NCI-H69 (cell line): ENCODE measurements at regions not wholly inside any gene's neighbourhood (a gene's known extent, or its start where the extent isn't known, plus 50 kb on each side); places are given as distances from the start of the nearest gene placed in this dataset.
"Not testable (repeated sequence)": the region's sequence is repeated elsewhere in the genome, so short reads cannot be mapped to it uniquely, and the experiment has no call there.

Experiments used
- DNase-seq: peaks from one replicate; lab custom pipeline; 2025; lab: John Stamatoyannopoulos, UW

GRCh38 chr14:71396050-71396677, 488.9 kb downstream of the PCNX1 start:
- no peak for DNase-seq

- DNase-seq = no peak
These were observed 490.1 kb downstream of the PCNX1 start for GRCh38 chr14:71397371-71397770.

- DNase-seq = no peak
These were observed 491.2 kb downstream of the PCNX1 start for GRCh38 chr14:71398450-71398849.

- no peak for DNase-seq
These were observed 491.8 kb downstream of the PCNX1 start for GRCh38 chr14:71399057-71399487.

GRCh38 chr14:71400871-71401321, 493.6 kb downstream of the PCNX1 start:
- no peak for DNase-seq

- DNase-seq = not testable (repeated sequence)
These were observed 495.2 kb downstream of the PCNX1 start for GRCh38 chr14:71402415-71402814.

- DNase-seq = peak; percentile 49
These were observed 496.4 kb downstream of the PCNX1 start for GRCh38 chr14:71403656-71404055.

GRCh38 chr14:71405676-71406075, 498.4 kb downstream of the PCNX1 start:
- DNase-seq = no peak

GRCh38 chr14:71408362-71409030, 501.2 kb downstream of the PCNX1 start:
- peak; percentile 11 for DNase-seq

- DNase-seq = no peak
These were observed 503.5 kb downstream of the PCNX1 start for GRCh38 chr14:71410578-71411284.

GRCh38 chr14:71411285-71411595, 504.0 kb downstream of the PCNX1 start:
- no peak for DNase-seq

- DNase-seq = no peak
These were observed 504.5 kb downstream of the PCNX1 start for GRCh38 chr14:71411738-71412137.

- DNase-seq = no peak
These were observed 507.6 kb downstream of the PCNX1 start for GRCh38 chr14:71414631-71415403.

GRCh38 chr14:71415404-71415690, 508.1 kb downstream of the PCNX1 start:
- no peak for DNase-seq

- no peak for DNase-seq
These were observed 509.1 kb downstream of the PCNX1 start for GRCh38 chr14:71416392-71416791.

GRCh38 chr14:71418532-71419245, 511.4 kb downstream of the PCNX1 start:
- peak; percentile 24 for DNase-seq

- no peak for DNase-seq
These were observed 508.7 kb upstream of the RGS6 start for GRCh38 chr14:71423481-71423880.

- DNase-seq = no peak
These were observed 507.3 kb upstream of the RGS6 start for GRCh38 chr14:71424941-71425340.

- DNase-seq = no peak
These were observed 506.2 kb upstream of the RGS6 start for GRCh38 chr14:71426001-71426400.

- peak; percentile 70 for DNase-seq
These were observed 502.3 kb upstream of the RGS6 start for GRCh38 chr14:71429902-71430301.

- no peak for DNase-seq
These were observed 501.9 kb upstream of the RGS6 start for GRCh38 chr14:71430321-71430677.
